GM12878 (cell line): ENCODE measurements at regions not wholly inside any gene's neighbourhood (a gene's known extent, or its start where the extent isn't known, plus 50 kb on each side); places are given as distances from the start of the nearest gene placed in this dataset.

Experiments
- ATAC-seq: fragments of 200-7000 bp; cut with Tn5 transposase; 3 replicates; pipeline ENCODE4 v1.9.1; 2020; ENCODE audit warnings: mild to moderate bottlenecking, moderate library complexity
- BruUV-seq: library from RNA; stranded (reverse); fragments of 400-500 nt; replicated peaks from 2 replicates; lab custom pipeline; 2021; lab: Mats Ljungman, UMichigan
- CTCF ChIA-PET: fragments of 300-600 bp; sonication (Branson Sonifier 250); formaldehyde crosslinking; extraction: SDS; loops from one replicate; lab custom pipeline; 2021; ENCODE audit warnings: inconsistent platforms; lab: Yijun Ruan, JAX
- POLR2A ChIA-PET: fragments of 350-600 bp; formaldehyde crosslinking; extraction: SDS; loops from one replicate; lab custom pipeline; 2021; ENCODE audit warnings: inconsistent platforms; lab: Charles Lee
- RAD21 ChIA-PET: fragments of 300-600 bp; sonication (Branson Sonifier 250); formaldehyde crosslinking; loops from one replicate; lab custom pipeline; 2023; ENCODE audit warnings: antibody characterized with exemption; ENCODE audit not compliant: unreplicated experiment; lab: Charles Lee
- SMC1A ChIA-PET: fragments of 300-600 bp; sonication (Branson Sonifier 250); formaldehyde crosslinking; loops from one replicate; lab custom pipeline; 2023; ENCODE audit not compliant: unreplicated experiment, uncharacterized antibody; lab: Charles Lee
- DNase-seq: peaks from one replicate; pipeline ENCODE4 v3.0.0-alpha.2; 2011; ENCODE audit warnings: low read depth, low spot score
- FAIRE-seq: peaks from 3 replicates; lab custom pipeline; 2011; peaks lifted over from hg19 to GRCh38; lab: Jason Lieb, UNC
- H2AFZ ChIP-seq: 2 replicates; pipeline ENCODE4 v1.6.0; 2011; ENCODE audit warnings: low read depth, low read length, control low read depth; ENCODE audit not compliant: control insufficient read depth
- H3K27ac ChIP-seq: 2 replicates; pipeline ENCODE4 v1.5.1; 2011; ENCODE audit warnings: control low read depth; ENCODE audit not compliant: control insufficient read depth, insufficient read depth
- H3K27me3 ChIP-seq, 2 experiments: replicated peaks in 1 of 2; 2 replicates each; pipeline versions ENCODE4 v1.6.0 to v1.6.1; 2011; ENCODE audit warnings: low read length in 1 of 2; ENCODE audit not compliant: control insufficient read depth in 2 of 2, insufficient read depth in 2 of 2
- H3K36me3 ChIP-seq, 2 experiments: 2 replicates each; pipeline ENCODE4 v1.5.1; 2011; ENCODE audit warnings: low read length in 1 of 2; ENCODE audit not compliant: control insufficient read depth in 2 of 2, insufficient read depth in 2 of 2
- H3K4me1 ChIP-seq: 2 replicates; pipeline ENCODE4 v1.6.1; 2011; ENCODE audit warnings: mild to moderate bottlenecking, low read length, moderate library complexity, mixed read lengths; ENCODE audit not compliant: control insufficient read depth, insufficient read depth
- H3K4me2 ChIP-seq: 2 replicates; pipeline ENCODE4 v1.6.0; 2011; ENCODE audit warnings: control low read depth; ENCODE audit not compliant: control insufficient read depth, insufficient read depth
- H3K4me3 ChIP-seq: fragments of 200-600 bp; sonication (generic); 2 replicates; pipeline ENCODE4 v1.5.1; 2016
- H3K79me2 ChIP-seq: 2 replicates; pipeline ENCODE4 v1.6.0; 2011; ENCODE audit warnings: low read length; ENCODE audit not compliant: control insufficient read depth, insufficient read depth
- H3K9ac ChIP-seq: 2 replicates; pipeline ENCODE4 v1.8.0; 2011; ENCODE audit warnings: low read length, control low read depth, mixed read lengths; ENCODE audit not compliant: control insufficient read depth, insufficient read depth
- H3K9me3 ChIP-seq: replicated peaks from 3 replicates; pipeline ENCODE4 v1.5.1; 2011; ENCODE audit warnings: mild to moderate bottlenecking, low read length; ENCODE audit not compliant: control insufficient read depth, insufficient read depth
- H4K20me1 ChIP-seq: 2 replicates; pipeline ENCODE4 v1.6.0; 2011; ENCODE audit not compliant: control insufficient read depth, insufficient read depth
- FOXK2 ChIP-seq: fragments of 450-650 bp; IDR thresholded peaks from 2 replicates; pipeline ENCODE4 v1.6.1; 2017; ENCODE audit warnings: mild to moderate bottlenecking, moderate library complexity
- IKZF2 ChIP-seq, 2 experiments: fragments of 450-650 bp; IDR thresholded peaks; 2 replicates each; pipeline ENCODE4 v1.6.1; 2017; ENCODE audit warnings: mild to moderate bottlenecking in 2 of 2, moderate library complexity in 2 of 2
- IRF4 ChIP-seq: IDR thresholded peaks from 2 replicates; pipeline ENCODE4 v1.6.1; 2011; ENCODE audit warnings: low read depth, low read length
- MTA3 ChIP-seq: IDR thresholded peaks from 2 replicates; pipeline ENCODE4 v1.6.1; 2012; ENCODE audit warnings: low read length, inconsistent platforms, borderline replicate concordance
- NR2F1 ChIP-seq: fragments of 450-650 bp; conservative IDR thresholded peaks from 2 replicates; pipeline ENCODE4 v1.6.1; 2017; ENCODE audit warnings: mild to moderate bottlenecking
- POU2F2 ChIP-seq: IDR thresholded peaks from 3 replicates; pipeline ENCODE4 v1.6.1; 2011; ENCODE audit warnings: low read depth, mild to moderate bottlenecking, low read length, borderline replicate concordance
- RFX5 ChIP-seq: IDR thresholded peaks from 2 replicates; pipeline ENCODE4 v1.6.1; 2011; ENCODE audit warnings: low read depth, low read length, improper control_type of control experiment
- SMAD5 ChIP-seq: IDR thresholded peaks from 2 replicates; pipeline ENCODE4 v1.6.1; 2016; ENCODE audit warnings: antibody characterized with exemption, low read depth
- SMC3 ChIP-seq: IDR thresholded peaks from 2 replicates; pipeline ENCODE4 v1.6.1; 2011; ENCODE audit warnings: low read length, improper control_type of control experiment, borderline replicate concordance
- WRNIP1 ChIP-seq: IDR thresholded peaks from 2 replicates; pipeline ENCODE4 v1.6.1; 2011; ENCODE audit warnings: low read depth, low read length, improper control_type of control experiment, borderline replicate concordance
- ZNF207 ChIP-seq: fragments of 450-650 bp; IDR thresholded peaks from 2 replicates; pipeline ENCODE4 v1.6.1; 2014; ENCODE audit warnings: antibody characterized with exemption, mild to moderate bottlenecking, borderline replicate concordance
- WGBS: methylation state at CpG from one replicate; pipeline ENCODE4 v1.1.6; 2016; ENCODE audit warnings: low lambda C conversion rate; ENCODE audit not compliant: insufficient replicate concordance, insufficient coverage; ENCODE audit errors: missing lambda C conversion rate; 5-methylcytosine and 5-hydroxymethylcytosine counted together
- in situ Hi-C: fragments of 300-500 bp; cut with MboI; formaldehyde crosslinking; loops from 9 replicates; pipeline ENCODE4 v1.14.3; 2018; ENCODE audit warnings: mixed read lengths
- intact Hi-C: fragments of 100-400 bp; cut with micrococcal nuclease; formaldehyde crosslinking; loops from one replicate; pipeline ENCODE4 v1.14.2; 2022; ENCODE audit not compliant: unreplicated experiment
- TF ChIP-seq, protein P1 (sequence below): fragments of 450-650 bp; IDR thresholded peaks from 2 replicates; pipeline ENCODE4 v1.6.1; 2018; ENCODE audit warnings: borderline replicate concordance, mild to moderate bottlenecking; ENCODE audit not compliant: partially characterized antibody
- TF ChIP-seq, protein P2 (sequence below): IDR thresholded peaks from 2 replicates; pipeline ENCODE4 v1.6.1; 2011; ENCODE audit warnings: low read depth, mild to moderate bottlenecking, low read length, moderate library complexity, borderline replicate concordance; ENCODE audit errors: extremely low read depth

- TF ChIP-seq, protein P1, sequence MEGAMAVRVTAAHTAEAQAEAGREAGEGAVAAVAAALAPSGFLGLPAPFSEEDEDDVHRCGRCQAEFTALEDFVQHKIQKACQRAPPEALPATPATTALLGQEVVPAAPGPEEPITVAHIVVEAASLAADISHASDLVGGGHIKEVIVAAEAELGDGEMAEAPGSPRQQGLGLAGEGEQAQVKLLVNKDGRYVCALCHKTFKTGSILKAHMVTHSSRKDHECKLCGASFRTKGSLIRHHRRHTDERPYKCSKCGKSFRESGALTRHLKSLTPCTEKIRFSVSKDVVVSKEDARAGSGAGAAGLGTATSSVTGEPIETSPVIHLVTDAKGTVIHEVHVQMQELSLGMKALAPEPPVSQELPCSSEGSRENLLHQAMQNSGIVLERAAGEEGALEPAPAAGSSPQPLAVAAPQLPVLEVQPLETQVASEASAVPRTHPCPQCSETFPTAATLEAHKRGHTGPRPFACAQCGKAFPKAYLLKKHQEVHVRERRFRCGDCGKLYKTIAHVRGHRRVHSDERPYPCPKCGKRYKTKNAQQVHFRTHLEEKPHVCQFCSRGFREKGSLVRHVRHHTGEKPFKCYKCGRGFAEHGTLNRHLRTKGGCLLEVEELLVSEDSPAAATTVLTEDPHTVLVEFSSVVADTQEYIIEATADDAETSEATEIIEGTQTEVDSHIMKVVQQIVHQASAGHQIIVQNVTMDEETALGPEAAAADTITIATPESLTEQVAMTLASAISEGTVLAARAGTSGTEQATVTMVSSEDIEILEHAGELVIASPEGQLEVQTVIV, result no peak
Measured at GRCh38 chr2:185895828-185896693, 157.5 kb downstream of the FSIP2 start (continued).

- no peaks in the 10 kb centered on the region for H3K9me3 ChIP-seq
- H3K27ac ChIP-seq, result no peak overlapping the region
- H3K27me3 ChIP-seq, result no peaks in the 10 kb centered on the region
- in situ Hi-C loops, result no loop called here
- no peaks in the 10 kb centered on the region for H4K20me1 ChIP-seq
- ATAC-seq (no peak), FAIRE-seq (no peak), DNase-seq (no peak)
- no peak overlapping the region for H3K4me3 ChIP-seq
- RAD21 ChIA-PET, result no interaction called here
- POLR2A ChIA-PET, result no interaction called here
- no peaks in the 10 kb centered on the region for H3K79me2 ChIP-seq
- no peak overlapping the region for H3K9ac ChIP-seq
- no peak for TF ChIP-seq ZNF207
- TF ChIP-seq IRF4, result no peak
- TF ChIP-seq MTA3, result no peak
- no peak for TF ChIP-seq WRNIP1
- no peak for TF ChIP-seq SMAD5
- no peak for TF ChIP-seq RFX5
- no peak for TF ChIP-seq SMC3
- no peak for TF ChIP-seq NR2F1
- TF ChIP-seq FOXK2, result no peak
- TF ChIP-seq, protein P2, sequence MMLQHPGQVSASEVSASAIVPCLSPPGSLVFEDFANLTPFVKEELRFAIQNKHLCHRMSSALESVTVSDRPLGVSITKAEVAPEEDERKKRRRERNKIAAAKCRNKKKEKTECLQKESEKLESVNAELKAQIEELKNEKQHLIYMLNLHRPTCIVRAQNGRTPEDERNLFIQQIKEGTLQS, result no peak
- no peak for TF ChIP-seq POU2F2
- TF ChIP-seq IKZF2 (IDR thresholded peaks at IDR 0.05), result no peak
- no peaks in the 10 kb centered on the region for H3K4me1 ChIP-seq
- SMC1A ChIA-PET, result interaction anchor here (0.7 kb wide), 1 partner anchor 527 kb away, joined by 3 read pairs; no protein-coding TSS in a partner anchor
- intact Hi-C loops, result no loop called here
- 0% methylated on average over 1 of the region's 1 CpG for WGBS
- no peaks in the 10 kb centered on the region for H3K36me3 ChIP-seq
- no TSS peak for BruUV-seq
- H3K4me2 ChIP-seq, result no peak overlapping the region
- CTCF ChIA-PET, result no interaction called here
- H2AFZ ChIP-seq, result no peak overlapping the region
Measured at GRCh38 chr2:185899366-185899765, 160.8 kb downstream of the FSIP2 start.
